ENCODE measurements at regions not wholly inside any gene's neighbourhood (a gene's known extent, or its start where the extent isn't known, plus 50 kb on each side); places are given as distances from the start of the nearest gene placed in this dataset.
A peak's percentile ranks its signal among the peaks of the same experiment; 100 is the strongest.
"Not testable (repeated sequence)": the region's sequence is repeated elsewhere in the genome, so short reads cannot be mapped to it uniquely, and the experiment has no call there.

DNA sequence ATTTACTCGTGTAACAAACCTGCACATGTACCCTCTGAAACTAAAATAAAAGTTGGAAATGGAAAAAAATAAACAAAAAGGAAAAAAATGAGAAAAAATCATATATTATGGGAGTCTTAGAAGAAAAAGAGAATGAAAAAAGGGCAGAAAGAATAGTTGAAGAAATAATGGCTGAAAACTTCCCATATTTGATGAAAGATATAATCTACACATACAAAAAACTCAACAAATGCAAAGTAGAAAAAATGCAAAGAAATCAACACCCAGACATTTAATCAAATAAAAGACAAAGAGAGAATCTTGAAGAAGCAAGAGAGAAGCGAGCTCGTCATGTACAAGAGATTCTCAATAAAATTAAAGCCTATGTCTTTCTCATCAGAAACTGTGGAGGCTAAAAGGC, 73.8 kb downstream of the SLC25A46 start:
- DNase-seq = no peak

- DNase-seq = no peak
Observed at GRCh38 chr5:110815916-110816605, 77.3 kb downstream of the SLC25A46 start.

- no peak for DNase-seq
Observed at GRCh38 chr5:110817459-110817858, 78.7 kb downstream of the SLC25A46 start.

DNA sequence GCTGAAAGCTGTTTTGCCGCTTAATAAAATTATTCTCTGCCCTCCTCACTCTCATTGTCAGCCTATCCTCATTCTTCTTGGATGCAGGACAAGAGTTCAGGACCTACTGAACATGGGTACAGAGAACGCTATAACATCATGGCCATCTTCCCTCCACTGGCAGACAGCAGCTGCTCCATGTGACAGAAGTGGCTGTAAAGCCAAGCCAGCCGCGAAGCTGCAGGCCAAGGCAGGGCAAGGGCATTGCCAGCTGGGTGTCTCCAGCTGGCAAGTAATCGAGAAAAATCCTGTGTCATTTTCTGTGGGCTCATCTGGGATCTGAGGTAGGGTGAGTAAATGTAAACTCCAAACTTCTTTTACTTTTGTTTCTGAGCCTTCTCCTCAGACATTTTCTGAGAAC, 84.8 kb downstream of the SLC25A46 start:
- DNase-seq = no peak

- DNase-seq = no peak
Observed at GRCh38 chr5:110824936-110825441, 86.2 kb downstream of the SLC25A46 start.

- no peak for DNase-seq
Observed at GRCh38 chr5:110832683-110833082, 93.9 kb downstream of the SLC25A46 start.

DNA sequence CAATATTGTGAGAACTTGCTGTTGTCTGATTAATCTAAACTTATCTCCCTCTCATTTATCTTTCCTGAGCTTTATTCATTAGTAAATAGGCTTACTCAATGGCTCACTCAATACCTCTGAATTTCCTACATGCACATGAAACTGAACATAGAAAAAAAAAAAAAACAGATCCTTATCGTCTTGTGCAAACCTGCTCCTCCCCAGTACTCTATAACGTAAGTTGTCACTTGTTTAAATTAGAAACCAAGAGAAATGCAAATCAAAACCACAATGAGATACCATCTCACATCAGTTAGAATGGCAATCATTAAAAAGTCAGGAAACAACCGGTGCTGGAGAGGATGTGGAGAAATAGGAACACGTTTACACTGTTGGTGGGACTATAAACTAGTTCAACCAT, 96.1 kb downstream of the SLC25A46 start:
- DNase-seq = not testable (repeated sequence)

- DNase-seq = no peak
Observed at GRCh38 chr5:110836851-110837250, 98.0 kb downstream of the SLC25A46 start.

GRCh38 chr5:110838357-110838756, 99.5 kb downstream of the SLC25A46 start:
- not testable (repeated sequence) for DNase-seq

- DNase-seq = no peak
Observed at GRCh38 chr5:110838961-110839360, 100.2 kb downstream of the SLC25A46 start.

GRCh38 chr5:110840347-110840960, 101.6 kb downstream of the SLC25A46 start:
- no peak for DNase-seq

GRCh38 chr5:110841137-110841536, 102.3 kb downstream of the SLC25A46 start:
- no peak for DNase-seq

DNA sequence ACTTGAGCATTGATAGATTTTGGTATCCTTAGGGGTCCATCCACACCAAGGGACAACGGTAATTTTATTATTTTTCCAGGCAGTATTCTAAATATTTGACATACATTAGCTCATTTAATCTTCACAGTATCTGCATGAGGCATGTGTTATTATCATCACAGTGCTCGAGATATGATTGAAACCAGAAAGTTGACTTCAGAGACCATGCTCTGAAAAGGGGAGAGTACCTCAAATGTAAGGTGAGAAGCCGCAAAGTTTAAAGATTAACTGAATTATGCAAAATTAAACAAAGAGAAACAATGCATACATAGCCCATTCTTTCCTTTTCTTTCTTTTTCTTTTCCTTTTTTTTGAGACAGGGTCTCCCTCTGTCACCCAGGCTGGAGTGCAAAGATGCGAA, 104.1 kb downstream of the SLC25A46 start:
- no peak for DNase-seq

- DNase-seq = no peak
Observed at GRCh38 chr5:110844251-110844650, 105.4 kb downstream of the SLC25A46 start.

- no peak for DNase-seq
Observed at GRCh38 chr5:110846398-110847001, 107.7 kb downstream of the SLC25A46 start.

GRCh38 chr5:110851357-110851756, 112.5 kb downstream of the SLC25A46 start:
- DNase-seq = no peak

DNA sequence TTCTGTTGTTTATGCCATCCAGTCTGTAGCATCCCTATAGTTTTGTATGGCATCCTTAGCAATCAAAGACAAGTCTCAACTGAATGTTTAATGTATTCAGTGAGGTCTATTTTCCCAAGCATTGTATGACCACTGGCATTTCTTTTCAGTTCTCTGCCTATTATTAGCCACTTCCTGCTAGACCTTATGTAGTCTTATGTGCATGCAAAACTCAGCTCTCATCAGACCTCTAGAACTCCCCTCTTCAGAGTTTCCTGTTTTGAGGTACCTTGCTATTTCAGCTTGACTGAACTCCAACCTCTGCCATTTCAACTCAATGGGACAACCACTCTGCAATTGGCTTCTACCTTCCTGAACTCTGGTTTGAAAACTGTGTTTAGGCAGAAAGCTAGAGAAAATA, 113.2 kb downstream of the SLC25A46 start:
- DNase-seq = no peak

- no peak for DNase-seq
Observed at GRCh38 chr5:110852541-110852940, 113.7 kb downstream of the SLC25A46 start.

DNA sequence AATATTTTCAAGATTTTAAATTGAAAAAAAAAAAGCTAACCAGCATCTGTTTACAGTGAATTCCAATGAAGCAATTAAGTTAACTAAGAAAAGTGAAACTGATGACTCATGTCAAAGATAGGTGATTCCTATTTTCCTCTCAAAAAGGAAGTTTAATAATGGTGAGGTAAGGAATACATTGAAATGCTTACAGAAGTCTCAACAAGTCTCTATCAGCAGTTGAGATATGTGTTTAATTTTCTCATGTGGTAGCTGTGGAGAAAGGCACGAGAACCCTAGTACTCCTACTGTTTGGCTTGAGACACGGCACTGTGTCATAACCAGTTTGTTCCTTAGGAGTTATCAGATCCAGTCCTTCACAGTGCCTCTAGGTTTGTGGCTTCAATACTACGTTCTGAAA, 114.5 kb downstream of the SLC25A46 start:
- no peak for DNase-seq

- no peak for DNase-seq
Observed at GRCh38 chr5:110854200-110854599, 115.4 kb downstream of the SLC25A46 start.

GRCh38 chr5:110855961-110856360, 117.2 kb downstream of the SLC25A46 start:
- DNase-seq = no peak

DNA sequence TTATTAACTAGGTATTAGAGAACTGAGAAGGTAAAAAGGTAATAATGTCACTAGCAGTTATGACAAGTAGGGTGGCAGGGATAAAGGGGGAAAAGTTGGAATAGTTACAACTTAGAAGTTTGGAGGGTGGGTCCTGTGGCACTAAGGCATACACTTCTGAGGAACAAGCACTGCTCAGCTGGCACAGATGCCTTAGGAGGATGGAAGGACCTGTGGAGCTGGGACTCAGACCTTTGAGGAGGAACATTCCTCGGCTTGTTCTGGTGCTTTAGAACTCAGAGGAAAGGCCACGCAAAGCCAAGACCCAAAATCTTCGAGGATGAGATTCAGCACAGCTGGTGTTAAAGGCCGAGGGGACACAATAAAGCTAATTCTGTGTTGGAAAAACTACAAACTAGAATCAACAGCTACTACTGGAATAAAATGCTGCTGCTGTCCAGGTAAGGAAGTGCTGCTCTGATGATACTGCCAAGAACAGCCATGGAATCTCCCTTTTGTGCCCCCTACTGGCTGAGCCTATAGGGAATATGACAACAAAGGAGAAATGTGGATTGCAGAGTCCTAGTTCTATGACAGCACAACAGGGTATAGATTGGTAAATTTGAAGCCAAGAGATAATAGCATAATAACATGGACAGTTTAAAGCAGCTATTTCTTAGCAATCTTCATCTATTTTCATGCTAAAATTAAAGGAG, 126.7 kb downstream of the SLC25A46 start:
- peak; percentile 80 for DNase-seq

- DNase-seq = no peak
Observed at GRCh38 chr5:110869927-110870326, 131.1 kb downstream of the SLC25A46 start.

DNA sequence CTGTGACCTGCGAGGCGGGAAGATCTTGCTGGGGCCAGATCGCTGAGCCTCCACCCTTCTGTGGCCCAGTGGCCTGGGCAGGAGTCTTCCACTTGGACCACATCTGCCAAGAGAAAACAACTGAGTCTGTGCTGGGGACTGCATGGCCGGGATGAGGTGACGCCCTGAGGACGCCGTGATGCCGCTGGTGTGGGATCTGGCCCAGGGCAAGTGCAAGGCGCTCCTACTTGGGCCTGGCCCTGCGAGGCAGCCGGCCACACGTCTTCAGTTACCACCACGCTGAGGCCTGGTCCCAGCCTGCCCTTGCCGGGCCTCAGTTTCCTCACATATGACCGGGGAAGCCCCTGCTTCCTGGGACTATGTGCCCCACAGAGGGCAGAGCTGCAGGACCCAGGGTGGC, 133.4 kb downstream of the SLC25A46 start:
- DNase-seq = no peak
